WTC11 (cell line): ENCODE measurements at regions not wholly inside any gene's neighbourhood (a gene's known extent, or its start where the extent isn't known, plus 50 kb on each side); places are given as distances from the start of the nearest gene placed in this dataset.

Experiments used
- ATAC-seq: fragments of 200-7000 bp; cut with Tn5 transposase; 2 replicates; pipeline ENCODE4 v1.10.0; 2021; ENCODE audit warnings: mild to moderate bottlenecking, moderate library complexity
- CTCF ChIA-PET: fragments of 300-600 bp; sonication (Branson Sonifier 250); formaldehyde crosslinking; loops from one replicate; lab custom pipeline; 2021; ENCODE audit warnings: antibody characterized with exemption; lab: Charles Lee
- POLR2A ChIA-PET: fragments of 350-600 bp; sonication (Branson Sonifier 250); formaldehyde crosslinking; loops from one replicate; lab custom pipeline; 2021; ENCODE audit warnings: antibody characterized with exemption; lab: Charles Lee
- DNase-seq: peaks from one replicate; pipeline ENCODE4 v3.0.0; 2021; ENCODE audit warnings: low spot score
- H3K27ac Mint-ChIP-seq: 2 replicates; pipeline ENCODE4 v1.8.0; 2021; ENCODE audit warnings: mixed read lengths
- H3K27me3 Mint-ChIP-seq: 2 replicates; pipeline ENCODE4 v1.8.0; 2021; ENCODE audit warnings: low read depth, mild to moderate bottlenecking, moderate library complexity, mixed read lengths
- H3K36me3 Mint-ChIP-seq: 2 replicates; pipeline ENCODE4 v1.8.0; 2021; ENCODE audit warnings: mixed read lengths
- H3K4me1 Mint-ChIP-seq: 2 replicates; pipeline ENCODE4 v1.8.0; 2022; ENCODE audit warnings: mixed read lengths
- H3K4me3 Mint-ChIP-seq: 2 replicates; pipeline ENCODE4 v1.8.0; 2021; ENCODE audit warnings: mild to moderate bottlenecking, moderate library complexity, mixed read lengths
- H3K9me3 Mint-ChIP-seq: 2 replicates; pipeline ENCODE4 v1.8.0; 2021; ENCODE audit warnings: mixed read lengths
- ATF6 ChIP-seq: sonication (generic); formaldehyde crosslinking; IDR thresholded peaks from 2 replicates; pipeline ENCODE4 v1.8.1; 2023; ENCODE audit warnings: mild to moderate bottlenecking, missing genetic modification reagents
- CREM ChIP-seq: sonication (generic); formaldehyde crosslinking; IDR thresholded peaks from 2 replicates; pipeline ENCODE4 v1.8.1; 2022; ENCODE audit warnings: mild to moderate bottlenecking, missing genetic modification reagents, moderate library complexity
- E2F4 ChIP-seq: sonication (generic); formaldehyde crosslinking; IDR thresholded peaks from 2 replicates; pipeline ENCODE4 v1.8.1; 2022; ENCODE audit warnings: low read depth, mild to moderate bottlenecking, moderate library complexity, missing genetic modification reagents, borderline replicate concordance
- ELF4 ChIP-seq: sonication (generic); formaldehyde crosslinking; IDR thresholded peaks from 2 replicates; pipeline ENCODE4 v1.8.1; 2022; ENCODE audit warnings: low read depth, mild to moderate bottlenecking, moderate library complexity, missing genetic modification reagents
- FOXK1 ChIP-seq: sonication (generic); formaldehyde crosslinking; IDR thresholded peaks from 2 replicates; pipeline ENCODE4 v1.8.0; 2022; ENCODE audit warnings: mild to moderate bottlenecking, moderate library complexity, missing genetic modification reagents
- GRHL2 ChIP-seq: fragments of 250-450 bp; sonication (Bioruptor Pico); IDR thresholded peaks from 2 replicates; pipeline ENCODE4 v1.8.0; 2022; ENCODE audit warnings: mild to moderate bottlenecking, moderate library complexity; ENCODE audit not compliant: insufficient replicate concordance, severe bottlenecking
- HMGA2 ChIP-seq: fragments of 250-450 bp; sonication (Bioruptor Pico); IDR thresholded peaks from 2 replicates; pipeline ENCODE4 v1.4.0; 2021; ENCODE audit warnings: mild to moderate bottlenecking, moderate library complexity
- NFYB ChIP-seq: sonication (generic); formaldehyde crosslinking; conservative IDR thresholded peaks from 2 replicates; pipeline ENCODE4 v1.8.0; 2022; ENCODE audit warnings: low read depth, missing genetic modification reagents
- SMAD4 ChIP-seq: sonication (generic); formaldehyde crosslinking; IDR thresholded peaks from 2 replicates; pipeline ENCODE4 v1.8.0; 2022; ENCODE audit warnings: mild to moderate bottlenecking, missing genetic modification reagents
- STAT6 ChIP-seq: sonication (generic); formaldehyde crosslinking; conservative IDR thresholded peaks from 2 replicates; pipeline ENCODE4 v1.8.1; 2023; ENCODE audit warnings: mild to moderate bottlenecking, low read depth, missing genetic modification reagents, moderate library complexity
- TEAD1 ChIP-seq: sonication (generic); formaldehyde crosslinking; IDR thresholded peaks from 2 replicates; pipeline ENCODE4 v1.8.0; 2022; ENCODE audit warnings: mild to moderate bottlenecking, missing genetic modification reagents
- TEAD4 ChIP-seq: sonication (generic); formaldehyde crosslinking; IDR thresholded peaks from 2 replicates; pipeline ENCODE4 v1.8.0; 2022; ENCODE audit warnings: mild to moderate bottlenecking, missing genetic modification reagents
- ZBTB21 ChIP-seq: sonication (generic); formaldehyde crosslinking; IDR thresholded peaks from 2 replicates; pipeline ENCODE4 v1.8.1; 2023; ENCODE audit warnings: mild to moderate bottlenecking, missing genetic modification reagents, borderline replicate concordance
- ZNF121 ChIP-seq: sonication (generic); formaldehyde crosslinking; IDR thresholded peaks from 2 replicates; pipeline ENCODE4 v1.8.0; 2023; ENCODE audit warnings: missing genetic modification reagents
- ZNF512 ChIP-seq: sonication (generic); formaldehyde crosslinking; IDR thresholded peaks from 2 replicates; pipeline ENCODE4 v1.8.1; 2022; ENCODE audit warnings: missing genetic modification reagents, borderline replicate concordance
- ZNF671 ChIP-seq: fragments of 250-450 bp; sonication (Bioruptor Pico); IDR thresholded peaks from 2 replicates; pipeline ENCODE4 v1.8.0; 2021; ENCODE audit warnings: mild to moderate bottlenecking
- TF ChIP-seq, protein P1 (sequence below): sonication (generic); formaldehyde crosslinking; IDR thresholded peaks from 2 replicates; pipeline ENCODE4 v1.8.0; 2023; ENCODE audit warnings: missing genetic modification reagents
- TF ChIP-seq, protein P2 (sequence below): fragments of 200-600 bp; IDR thresholded peaks from 2 replicates; pipeline ENCODE4 v1.8.0; 2022; ENCODE audit warnings: antibody characterized with exemption
- TF ChIP-seq, protein P3 (sequence below): sonication (generic); formaldehyde crosslinking; IDR thresholded peaks from 2 replicates; pipeline ENCODE4 v1.8.0; 2023; ENCODE audit warnings: missing genetic modification reagents, mild to moderate bottlenecking, borderline replicate concordance

DNA sequence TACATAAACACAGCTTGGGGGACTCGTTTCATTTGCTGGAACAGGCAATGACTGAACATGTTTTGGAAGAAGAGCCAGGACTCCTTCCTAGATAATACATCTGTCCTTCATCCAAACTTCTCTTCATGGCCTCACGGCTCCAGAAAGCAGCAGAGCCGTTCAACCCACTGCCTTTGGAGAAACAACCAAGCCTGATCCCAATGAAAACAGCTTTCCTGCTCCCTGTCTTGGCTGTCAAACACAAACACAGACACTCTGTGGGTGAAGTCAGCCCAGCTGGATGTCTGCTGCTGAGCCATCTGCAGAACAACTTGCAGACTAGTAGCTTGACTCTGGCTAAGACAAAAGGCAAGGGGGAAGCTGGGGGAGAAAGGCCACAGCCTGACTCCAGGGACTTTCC is 345.1 kb upstream of the PSMD7 start:
- H3K27me3 Mint-ChIP-seq: no peaks in the 10 kb centered on the region; the same call in 1 of the 2 replicates
- ChIA-PET POLR2A (no interaction called here), CTCF (no interaction called here)
- H3K9me3 Mint-ChIP-seq: no peaks in the 10 kb centered on the region
- no peaks in the 10 kb centered on the region for H3K36me3 Mint-ChIP-seq
- no peak overlapping the region; the same call in 1 of the 2 replicates for H3K27ac Mint-ChIP-seq
- DNase-seq (no peak), ATAC-seq (no peak)
- TF ChIP-seq ATF6 (CRISPR knock-in tag) (no peak), GRHL2 (no peak), CREM (CRISPR knock-in tag) (no peak), FOXK1 (CRISPR knock-in tag) (no peak), STAT6 (no peak), ZNF121 (no peak), NFYB (CRISPR knock-in tag) (no peak), E2F4 (no peak), ZNF671 (CRISPR knock-in tag) (no peak)
- H3K4me3 Mint-ChIP-seq: no peak overlapping the region
- H3K4me1 Mint-ChIP-seq: peaks cover 8% of the 10 kb centered on the region; the same call in 1 of the 2 replicates

DNA sequence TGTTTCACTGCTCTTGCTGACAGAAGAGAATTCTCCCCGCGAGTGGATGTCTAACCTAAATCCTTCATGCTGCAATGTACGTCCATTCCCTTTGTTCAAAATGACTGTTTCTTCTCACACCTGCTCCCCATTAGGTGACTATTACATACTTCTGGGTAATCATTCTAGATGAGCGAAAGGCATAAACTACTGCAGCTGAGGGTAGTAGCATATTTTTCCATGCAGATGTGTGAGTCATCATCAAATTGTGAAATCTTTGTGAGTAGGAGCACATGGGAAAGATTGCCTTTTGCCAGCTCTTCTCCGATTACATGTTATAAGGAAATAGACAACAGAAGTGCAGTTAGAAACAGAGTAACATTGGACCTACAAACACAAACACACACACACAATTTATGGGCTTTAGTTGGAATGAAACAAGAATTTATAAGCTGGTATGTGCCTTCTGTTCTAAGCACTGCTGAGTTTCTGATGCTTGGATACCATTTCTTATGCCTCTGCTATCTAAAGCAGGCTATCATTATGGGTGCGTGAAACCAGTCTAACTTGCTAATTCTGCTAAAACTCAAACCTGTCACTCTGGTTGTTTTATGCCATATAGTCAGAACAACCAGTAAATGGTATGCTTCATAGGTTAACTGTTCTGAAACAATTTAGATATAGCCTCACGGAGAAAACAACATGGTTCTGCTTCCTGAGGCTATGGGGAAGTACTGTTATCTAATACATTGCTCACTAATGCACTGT is 346.9 kb upstream of the PSMD7 start:
- ATAC-seq (no peak), DNase-seq (no peak)
- H3K4me1 Mint-ChIP-seq: peaks cover 11% of the 10 kb centered on the region
- CTCF ChIA-PET: interaction anchor here (1.4 kb wide), 1 partner anchor 277 kb away, joined by 3 read pairs; no protein-coding TSS in a partner anchor
- no peak overlapping the region for H3K4me3 Mint-ChIP-seq
- H3K27me3 Mint-ChIP-seq: no peaks in the 10 kb centered on the region; the same call in 1 of the 2 replicates
- POLR2A ChIA-PET: no interaction called here
- H3K9me3 Mint-ChIP-seq: no peaks in the 10 kb centered on the region
- no peaks in the 10 kb centered on the region for H3K36me3 Mint-ChIP-seq
- H3K27ac Mint-ChIP-seq: no peak overlapping the region
- TF ChIP-seq ZBTB21 (CRISPR knock-in tag) (no peak), ELF4 (CRISPR knock-in tag) (no peak), ZNF512 (CRISPR knock-in tag) (no peak), SMAD4 (no peak), FOXK1 (CRISPR knock-in tag) (no peak), HMGA2 (CRISPR knock-in tag) (no peak), TEAD1 (CRISPR knock-in tag) (no peak), TEAD4 (CRISPR knock-in tag) (no peak)
- TF ChIP-seq, protein P1, sequence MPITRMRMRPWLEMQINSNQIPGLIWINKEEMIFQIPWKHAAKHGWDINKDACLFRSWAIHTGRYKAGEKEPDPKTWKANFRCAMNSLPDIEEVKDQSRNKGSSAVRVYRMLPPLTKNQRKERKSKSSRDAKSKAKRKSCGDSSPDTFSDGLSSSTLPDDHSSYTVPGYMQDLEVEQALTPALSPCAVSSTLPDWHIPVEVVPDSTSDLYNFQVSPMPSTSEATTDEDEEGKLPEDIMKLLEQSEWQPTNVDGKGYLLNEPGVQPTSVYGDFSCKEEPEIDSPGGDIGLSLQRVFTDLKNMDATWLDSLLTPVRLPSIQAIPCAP: no peak
- TF ChIP-seq, protein P2, sequence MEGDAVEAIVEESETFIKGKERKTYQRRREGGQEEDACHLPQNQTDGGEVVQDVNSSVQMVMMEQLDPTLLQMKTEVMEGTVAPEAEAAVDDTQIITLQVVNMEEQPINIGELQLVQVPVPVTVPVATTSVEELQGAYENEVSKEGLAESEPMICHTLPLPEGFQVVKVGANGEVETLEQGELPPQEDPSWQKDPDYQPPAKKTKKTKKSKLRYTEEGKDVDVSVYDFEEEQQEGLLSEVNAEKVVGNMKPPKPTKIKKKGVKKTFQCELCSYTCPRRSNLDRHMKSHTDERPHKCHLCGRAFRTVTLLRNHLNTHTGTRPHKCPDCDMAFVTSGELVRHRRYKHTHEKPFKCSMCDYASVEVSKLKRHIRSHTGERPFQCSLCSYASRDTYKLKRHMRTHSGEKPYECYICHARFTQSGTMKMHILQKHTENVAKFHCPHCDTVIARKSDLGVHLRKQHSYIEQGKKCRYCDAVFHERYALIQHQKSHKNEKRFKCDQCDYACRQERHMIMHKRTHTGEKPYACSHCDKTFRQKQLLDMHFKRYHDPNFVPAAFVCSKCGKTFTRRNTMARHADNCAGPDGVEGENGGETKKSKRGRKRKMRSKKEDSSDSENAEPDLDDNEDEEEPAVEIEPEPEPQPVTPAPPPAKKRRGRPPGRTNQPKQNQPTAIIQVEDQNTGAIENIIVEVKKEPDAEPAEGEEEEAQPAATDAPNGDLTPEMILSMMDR: no peak
- TF ChIP-seq, protein P3, sequence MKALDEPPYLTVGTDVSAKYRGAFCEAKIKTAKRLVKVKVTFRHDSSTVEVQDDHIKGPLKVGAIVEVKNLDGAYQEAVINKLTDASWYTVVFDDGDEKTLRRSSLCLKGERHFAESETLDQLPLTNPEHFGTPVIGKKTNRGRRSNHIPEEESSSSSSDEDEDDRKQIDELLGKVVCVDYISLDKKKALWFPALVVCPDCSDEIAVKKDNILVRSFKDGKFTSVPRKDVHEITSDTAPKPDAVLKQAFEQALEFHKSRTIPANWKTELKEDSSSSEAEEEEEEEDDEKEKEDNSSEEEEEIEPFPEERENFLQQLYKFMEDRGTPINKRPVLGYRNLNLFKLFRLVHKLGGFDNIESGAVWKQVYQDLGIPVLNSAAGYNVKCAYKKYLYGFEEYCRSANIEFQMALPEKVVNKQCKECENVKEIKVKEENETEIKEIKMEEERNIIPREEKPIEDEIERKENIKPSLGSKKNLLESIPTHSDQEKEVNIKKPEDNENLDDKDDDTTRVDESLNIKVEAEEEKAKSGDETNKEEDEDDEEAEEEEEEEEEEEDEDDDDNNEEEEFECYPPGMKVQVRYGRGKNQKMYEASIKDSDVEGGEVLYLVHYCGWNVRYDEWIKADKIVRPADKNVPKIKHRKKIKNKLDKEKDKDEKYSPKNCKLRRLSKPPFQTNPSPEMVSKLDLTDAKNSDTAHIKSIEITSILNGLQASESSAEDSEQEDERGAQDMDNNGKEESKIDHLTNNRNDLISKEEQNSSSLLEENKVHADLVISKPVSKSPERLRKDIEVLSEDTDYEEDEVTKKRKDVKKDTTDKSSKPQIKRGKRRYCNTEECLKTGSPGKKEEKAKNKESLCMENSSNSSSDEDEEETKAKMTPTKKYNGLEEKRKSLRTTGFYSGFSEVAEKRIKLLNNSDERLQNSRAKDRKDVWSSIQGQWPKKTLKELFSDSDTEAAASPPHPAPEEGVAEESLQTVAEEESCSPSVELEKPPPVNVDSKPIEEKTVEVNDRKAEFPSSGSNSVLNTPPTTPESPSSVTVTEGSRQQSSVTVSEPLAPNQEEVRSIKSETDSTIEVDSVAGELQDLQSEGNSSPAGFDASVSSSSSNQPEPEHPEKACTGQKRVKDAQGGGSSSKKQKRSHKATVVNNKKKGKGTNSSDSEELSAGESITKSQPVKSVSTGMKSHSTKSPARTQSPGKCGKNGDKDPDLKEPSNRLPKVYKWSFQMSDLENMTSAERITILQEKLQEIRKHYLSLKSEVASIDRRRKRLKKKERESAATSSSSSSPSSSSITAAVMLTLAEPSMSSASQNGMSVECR (CRISPR knock-in tag): no peak
